ENCODE measurements at regions not wholly inside any gene's neighbourhood (a gene's known extent, or its start where the extent isn't known, plus 50 kb on each side); places are given as distances from the start of the nearest gene placed in this dataset.
"Not testable (repeated sequence)": the region's sequence is repeated elsewhere in the genome, so short reads cannot be mapped to it uniquely, and the experiment has no call there.

GRCh38 chr4:49147143-49147542, 161.1 kb downstream of the CWH43 start:
- not testable (repeated sequence) for H3K14ac ChIP-seq (ENCODE audit: low read length); H2AK5ac ChIP-seq (ENCODE audit: low read length); H3K23ac ChIP-seq (ENCODE audit: low read length); H4K8ac ChIP-seq (ENCODE audit: low read depth, low read length); DNase-seq; H3K4me3 ChIP-seq (ENCODE audit: low read depth, low read length); H3K27ac ChIP-seq (ENCODE audit: low read depth, low read length); H2BK120ac ChIP-seq (ENCODE audit: insufficient read depth, low read length, poor library complexity); H4K12ac ChIP-seq (ENCODE audit: low read depth, low read length); H2AFZ ChIP-seq (ENCODE audit: insufficient read depth, low read length, poor library complexity); H3K36me3 ChIP-seq (ENCODE audit: control insufficient read depth in 1 of 2, insufficient read depth in 2 of 2, low read length in 2 of 2); H3K4me2 ChIP-seq (ENCODE audit: low read length); H3K18ac ChIP-seq (ENCODE audit: low read length); H2BK5ac ChIP-seq (ENCODE audit: low read depth, low read length, poor library complexity); H3K4me1 ChIP-seq (ENCODE audit: control insufficient read depth in 1 of 2, insufficient read depth in 2 of 2, low read length in 2 of 2); H3K4ac ChIP-seq (ENCODE audit: low read depth, low read length); H2BK12ac ChIP-seq (ENCODE audit: low read length); H4K91ac ChIP-seq (ENCODE audit: low read depth, low read length); H3K9me3 ChIP-seq (ENCODE audit: insufficient read depth, low read depth, low read length); H3K79me1 ChIP-seq (ENCODE audit: low read length); H3K9ac ChIP-seq (ENCODE audit: low read length); H3K27me3 ChIP-seq (ENCODE audit: insufficient read depth, low read length); H3K79me2 ChIP-seq (ENCODE audit: control insufficient read depth, insufficient read depth, low read length, poor library complexity)
- WGBS (ENCODE audit: extremely low coverage, insufficient coverage, insufficient read length): no CpG with 5 or more reads among the region's 7 CpGs

- not testable (repeated sequence) for H3K9ac ChIP-seq (ENCODE audit: low read length); H3K23ac ChIP-seq (ENCODE audit: low read length); H3K27me3 ChIP-seq (ENCODE audit: insufficient read depth, low read length); H4K12ac ChIP-seq (ENCODE audit: low read depth, low read length); H3K4me2 ChIP-seq (ENCODE audit: low read length); H2BK5ac ChIP-seq (ENCODE audit: low read depth, low read length, poor library complexity); H3K9me3 ChIP-seq (ENCODE audit: insufficient read depth, low read depth, low read length); H3K4me1 ChIP-seq (ENCODE audit: control insufficient read depth in 1 of 2, insufficient read depth in 2 of 2, low read length in 2 of 2); H3K14ac ChIP-seq (ENCODE audit: low read length); H2AFZ ChIP-seq (ENCODE audit: insufficient read depth, low read length, poor library complexity); H3K4ac ChIP-seq (ENCODE audit: low read depth, low read length); H2BK120ac ChIP-seq (ENCODE audit: insufficient read depth, low read length, poor library complexity); H3K4me3 ChIP-seq (ENCODE audit: low read depth, low read length); H4K8ac ChIP-seq (ENCODE audit: low read depth, low read length); H2AK5ac ChIP-seq (ENCODE audit: low read length); H3K79me2 ChIP-seq (ENCODE audit: control insufficient read depth, insufficient read depth, low read length, poor library complexity); H3K18ac ChIP-seq (ENCODE audit: low read length); DNase-seq; H2BK12ac ChIP-seq (ENCODE audit: low read length); H3K27ac ChIP-seq (ENCODE audit: low read depth, low read length); H4K91ac ChIP-seq (ENCODE audit: low read depth, low read length); H3K36me3 ChIP-seq (ENCODE audit: control insufficient read depth in 1 of 2, insufficient read depth in 2 of 2, low read length in 2 of 2); H3K79me1 ChIP-seq (ENCODE audit: low read length)
- 100% methylated on average over 3 of the region's 6 CpGs for WGBS (ENCODE audit: extremely low coverage, insufficient coverage, insufficient read length)
Measured at GRCh38 chr4:49147596-49147995, 161.5 kb downstream of the CWH43 start.

DNA sequence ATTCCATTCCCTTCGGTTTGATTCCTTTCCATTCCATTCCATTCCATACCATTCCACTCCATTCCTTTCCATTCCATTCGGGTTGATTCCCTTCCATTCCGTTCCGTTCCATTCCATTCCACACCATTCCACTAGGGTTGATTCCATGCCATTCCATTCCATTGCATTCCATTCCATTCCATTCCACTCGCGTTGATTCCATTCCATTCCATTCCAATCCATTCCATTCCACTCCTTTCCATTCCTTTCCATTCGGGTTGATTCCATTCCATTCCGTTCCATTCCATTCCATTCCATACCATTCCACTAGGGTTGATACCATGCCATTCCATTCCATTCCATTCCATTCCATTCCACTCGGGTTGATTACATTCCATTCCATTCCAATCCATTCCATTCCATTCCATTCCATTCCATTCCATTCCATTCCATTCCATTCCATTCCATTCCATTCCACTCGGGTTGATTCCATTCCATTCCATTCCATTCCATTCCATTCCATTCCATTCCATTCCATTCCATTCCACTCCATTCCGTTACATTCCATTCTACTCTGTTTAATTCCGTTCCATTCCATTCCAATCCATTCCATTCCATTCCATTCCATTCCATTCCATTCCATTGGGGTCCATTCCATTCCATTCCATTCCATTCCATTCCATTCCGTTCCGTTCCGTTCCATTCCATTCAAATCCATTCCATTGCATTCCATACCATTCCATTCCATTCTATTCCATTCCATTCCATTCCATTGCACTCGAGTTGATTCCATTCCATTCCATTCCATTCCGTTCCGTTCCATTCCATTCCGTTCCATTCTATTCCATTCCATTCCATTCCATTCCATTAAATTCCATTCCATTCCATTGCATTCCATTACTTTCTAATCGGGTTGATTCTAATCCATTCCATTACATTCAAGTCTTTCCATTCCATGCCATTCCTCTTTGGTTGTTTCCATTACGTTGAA, 163.2 kb downstream of the CWH43 start:
- over 99% methylated on average over 15 of the region's 21 CpGs for WGBS (ENCODE audit: extremely low coverage, insufficient coverage, insufficient read length)
- not testable (repeated sequence) for H3K9ac ChIP-seq (ENCODE audit: low read length)

DNA sequence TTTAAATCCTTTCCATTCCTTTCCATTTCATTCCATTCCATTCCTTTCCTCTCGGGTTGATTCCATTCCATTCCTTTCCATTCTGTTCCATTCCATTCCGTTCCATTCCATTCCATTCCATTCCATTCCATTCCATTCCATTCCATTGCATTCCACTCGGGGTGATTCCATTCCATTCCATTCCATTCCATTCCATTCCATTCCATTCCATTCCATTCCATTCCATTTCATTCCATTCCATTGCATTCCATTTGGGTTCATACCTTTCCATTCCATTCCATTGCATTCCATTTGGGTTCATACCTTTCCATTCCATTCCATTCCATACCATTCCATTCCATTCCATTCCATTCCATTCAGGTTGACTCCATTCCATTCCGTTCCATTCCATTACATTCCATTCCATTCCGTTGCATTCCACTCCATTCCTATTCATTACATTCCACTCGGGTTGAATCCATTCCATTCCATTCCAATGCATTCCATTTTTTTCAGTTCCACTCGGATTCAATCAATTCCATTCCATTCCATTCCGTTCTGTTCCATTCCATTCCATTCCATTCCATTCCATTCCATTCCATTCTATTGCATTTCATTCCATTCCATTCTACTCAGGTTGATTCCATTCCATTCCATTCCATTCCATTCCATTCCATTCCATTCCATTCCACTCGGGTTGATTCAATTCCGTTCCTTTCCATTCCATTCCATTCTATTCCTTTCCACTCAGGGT, 164.4 kb downstream of the CWH43 start:
- not testable (repeated sequence) for H3K23ac ChIP-seq (ENCODE audit: low read length); H2AFZ ChIP-seq (ENCODE audit: insufficient read depth, low read length, poor library complexity)

More for the DNA sequence above, 163.2 kb downstream of the CWH43 start:
- not testable (repeated sequence) for H2AFZ ChIP-seq (ENCODE audit: insufficient read depth, low read length, poor library complexity); H3K23ac ChIP-seq (ENCODE audit: low read length); H3K27ac ChIP-seq (ENCODE audit: low read depth, low read length); H3K79me1 ChIP-seq (ENCODE audit: low read length); H3K27me3 ChIP-seq (ENCODE audit: insufficient read depth, low read length); H3K18ac ChIP-seq (ENCODE audit: low read length); H3K79me2 ChIP-seq (ENCODE audit: control insufficient read depth, insufficient read depth, low read length, poor library complexity); H3K4ac ChIP-seq (ENCODE audit: low read depth, low read length); H3K4me2 ChIP-seq (ENCODE audit: low read length); H3K14ac ChIP-seq (ENCODE audit: low read length); H2BK5ac ChIP-seq (ENCODE audit: low read depth, low read length, poor library complexity); H3K4me3 ChIP-seq (ENCODE audit: low read depth, low read length); H4K91ac ChIP-seq (ENCODE audit: low read depth, low read length); H3K36me3 ChIP-seq (ENCODE audit: control insufficient read depth in 1 of 2, insufficient read depth in 2 of 2, low read length in 2 of 2); H2AK5ac ChIP-seq (ENCODE audit: low read length); H4K8ac ChIP-seq (ENCODE audit: low read depth, low read length); H2BK12ac ChIP-seq (ENCODE audit: low read length); H4K12ac ChIP-seq (ENCODE audit: low read depth, low read length); H3K9me3 ChIP-seq (ENCODE audit: insufficient read depth, low read depth, low read length); H2BK120ac ChIP-seq (ENCODE audit: insufficient read depth, low read length, poor library complexity); H3K4me1 ChIP-seq (ENCODE audit: control insufficient read depth in 1 of 2, insufficient read depth in 2 of 2, low read length in 2 of 2)
- DNase-seq: peak; percentile 38 to 89

More for the DNA sequence above, 164.4 kb downstream of the CWH43 start:
- not testable (repeated sequence) for H4K8ac ChIP-seq (ENCODE audit: low read depth, low read length); H4K12ac ChIP-seq (ENCODE audit: low read depth, low read length); H2AK5ac ChIP-seq (ENCODE audit: low read length); H3K9me3 ChIP-seq (ENCODE audit: insufficient read depth, low read depth, low read length); H3K36me3 ChIP-seq (ENCODE audit: control insufficient read depth in 1 of 2, insufficient read depth in 2 of 2, low read length in 2 of 2); H3K27ac ChIP-seq (ENCODE audit: low read depth, low read length); H4K91ac ChIP-seq (ENCODE audit: low read depth, low read length); H3K79me1 ChIP-seq (ENCODE audit: low read length); H3K9ac ChIP-seq (ENCODE audit: low read length); H2BK120ac ChIP-seq (ENCODE audit: insufficient read depth, low read length, poor library complexity); H3K14ac ChIP-seq (ENCODE audit: low read length); H3K27me3 ChIP-seq (ENCODE audit: insufficient read depth, low read length); H3K79me2 ChIP-seq (ENCODE audit: control insufficient read depth, insufficient read depth, low read length, poor library complexity); H2BK12ac ChIP-seq (ENCODE audit: low read length); DNase-seq; H3K4me1 ChIP-seq (ENCODE audit: control insufficient read depth in 1 of 2, insufficient read depth in 2 of 2, low read length in 2 of 2); H3K4me3 ChIP-seq (ENCODE audit: low read depth, low read length); H3K4me2 ChIP-seq (ENCODE audit: low read length); H3K18ac ChIP-seq (ENCODE audit: low read length); H3K4ac ChIP-seq (ENCODE audit: low read depth, low read length); H2BK5ac ChIP-seq (ENCODE audit: low read depth, low read length, poor library complexity)
- WGBS (ENCODE audit: extremely low coverage, insufficient coverage, insufficient read length): 100% methylated on average over 8 of the region's 10 CpGs

Data from trophoblast cell (in vitro differentiated cells and primary cell).